A549 (cell line): ENCODE measurements at regions not wholly inside any gene's neighbourhood (a gene's known extent, or its start where the extent isn't known, plus 50 kb on each side); places are given as distances from the start of the nearest gene placed in this dataset.

ENCODE experiments used
- BCL3 ChIP-seq: fragments of >200 bp; sonication (Bioruptor Twin); formaldehyde crosslinking; IDR thresholded peaks from 3 replicates; pipeline ENCODE4 v1.6.1; 2016
- BHLHE40 ChIP-seq: IDR thresholded peaks from 2 replicates; pipeline ENCODE4 v1.6.1; 2012; ENCODE audit warnings: low read depth, low read length, inconsistent platforms
- CTCF ChIP-seq: fragments of >200 bp; sonication (Bioruptor Twin); formaldehyde crosslinking; IDR thresholded peaks from 3 replicates; pipeline ENCODE4 v1.5.1; 2016
- EP300 ChIP-seq, 2 experiments: fragments of >200 bp; sonication (Bioruptor Twin); formaldehyde crosslinking; IDR thresholded peaks; 2 replicates in 1 of 2; 3 replicates in 1 of 2; pipeline ENCODE4 v1.6.1; 2016 to 2017
- MAX ChIP-seq: IDR thresholded peaks from 2 replicates; pipeline ENCODE4 v1.6.1; 2012
- NR3C1 ChIP-seq: fragments of >200 bp; sonication (Bioruptor Twin); formaldehyde crosslinking; IDR thresholded peaks from 3 replicates; pipeline ENCODE4 v1.6.1; 2017
- RAD21 ChIP-seq, 2 experiments: fragments of >200 bp in 1 of 2; sonication (Bioruptor Twin) in 1 of 2; formaldehyde crosslinking in 1 of 2; IDR thresholded peaks in 1 of 2; conservative IDR thresholded peaks in 1 of 2; 2 replicates in 1 of 2; 3 replicates in 1 of 2; pipeline ENCODE4 v1.6.1; 2012 to 2018; ENCODE audit warnings: inconsistent platforms in 1 of 2
- RCOR1 ChIP-seq: fragments of 150-350 bp; IDR thresholded peaks from 2 replicates; pipeline ENCODE4 v1.6.1; 2014; ENCODE audit warnings: antibody characterized with exemption, low read length, low read depth
- REST ChIP-seq: fragments of 200-600 bp; sonication (generic); IDR thresholded peaks from 2 replicates; pipeline ENCODE4 v1.6.1; 2016; ENCODE audit warnings: antibody characterized with exemption, mild to moderate bottlenecking, moderate library complexity
- TF ChIP-seq, protein P1 (sequence below): fragments of 250-450 bp; sonication (Bioruptor Pico); IDR thresholded peaks from 2 replicates; pipeline ENCODE4 v1.5.0; 2021; ENCODE audit warnings: mild to moderate bottlenecking, moderate library complexity, borderline replicate concordance

- no peak for TF ChIP-seq MAX
- TF ChIP-seq CTCF = no peak
- TF ChIP-seq, protein P1, sequence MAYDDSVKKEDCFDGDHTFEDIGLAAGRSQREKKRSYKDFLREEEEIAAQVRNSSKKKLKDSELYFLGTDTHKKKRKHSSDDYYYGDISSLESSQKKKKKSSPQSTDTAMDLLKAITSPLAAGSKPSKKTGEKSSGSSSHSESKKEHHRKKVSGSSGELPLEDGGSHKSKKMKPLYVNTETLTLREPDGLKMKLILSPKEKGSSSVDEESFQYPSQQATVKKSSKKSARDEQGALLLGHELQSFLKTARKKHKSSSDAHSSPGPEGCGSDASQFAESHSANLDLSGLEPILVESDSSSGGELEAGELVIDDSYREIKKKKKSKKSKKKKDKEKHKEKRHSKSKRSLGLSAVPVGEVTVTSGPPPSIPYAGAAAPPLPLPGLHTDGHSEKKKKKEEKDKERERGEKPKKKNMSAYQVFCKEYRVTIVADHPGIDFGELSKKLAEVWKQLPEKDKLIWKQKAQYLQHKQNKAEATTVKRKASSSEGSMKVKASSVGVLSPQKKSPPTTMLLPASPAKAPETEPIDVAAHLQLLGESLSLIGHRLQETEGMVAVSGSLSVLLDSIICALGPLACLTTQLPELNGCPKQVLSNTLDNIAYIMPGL (CRISPR knock-in tag) = no peak
- TF ChIP-seq RAD21 (conservative IDR thresholded peaks at IDR 0.05 in 1 of 2, IDR thresholded peaks at IDR 0.05 in 1 of 2) = no peak
- TF ChIP-seq EP300 (IDR thresholded peaks at IDR 0.05) = no peak
- TF ChIP-seq BHLHE40 = no peak
- TF ChIP-seq REST = no peak
- no peak for TF ChIP-seq NR3C1
- no peak for TF ChIP-seq RCOR1
- TF ChIP-seq BCL3 = no peak
Observed at GRCh38 chr1:209433649-209434031, 149.9 kb upstream of the CAMK1G start.
